Stimulated activated effector memory CD8-positive, alpha-beta T cell treated with anti-CD3 and anti-CD28 coated beads, Interleukin-12 subunit alpha, Interleukin-12 subunit beta, amount 100 ng/mL, for 72 hours (primary cell): ENCODE measurements at regions not wholly inside any gene's neighbourhood (a gene's known extent, or its start where the extent isn't known, plus 50 kb on each side); places are given as distances from the start of the nearest gene placed in this dataset.

Experiments used
- ATAC-seq: fragments of 150-1000 bp; cut with Tn5 transposase; 2 replicates; pipeline ENCODE4 v1.10.0; 2021
- DNase-seq, 2 donors: peaks; one replicate each; pipeline ENCODE4 v3.0.0; 2021 to 2022; ENCODE audit warnings: low spot score in 2 of 2
- H3K27ac Mint-ChIP-seq: one replicate; pipeline ENCODE4 v1.8.0; 2022; ENCODE audit warnings: mild to moderate bottlenecking, mixed read lengths
- H3K36me3 Mint-ChIP-seq: one replicate; pipeline ENCODE4 v1.8.0; 2022; ENCODE audit warnings: mild to moderate bottlenecking, mixed read lengths
- H3K4me1 Mint-ChIP-seq: one replicate; pipeline ENCODE4 v1.8.0; 2022; ENCODE audit warnings: mixed read lengths
- H3K4me3 Mint-ChIP-seq: one replicate; pipeline ENCODE4 v1.8.0; 2022; ENCODE audit warnings: mild to moderate bottlenecking, mixed read lengths
- H3K9me3 Mint-ChIP-seq: one replicate; pipeline ENCODE4 v1.8.0; 2022; ENCODE audit warnings: mixed read lengths

DNA sequence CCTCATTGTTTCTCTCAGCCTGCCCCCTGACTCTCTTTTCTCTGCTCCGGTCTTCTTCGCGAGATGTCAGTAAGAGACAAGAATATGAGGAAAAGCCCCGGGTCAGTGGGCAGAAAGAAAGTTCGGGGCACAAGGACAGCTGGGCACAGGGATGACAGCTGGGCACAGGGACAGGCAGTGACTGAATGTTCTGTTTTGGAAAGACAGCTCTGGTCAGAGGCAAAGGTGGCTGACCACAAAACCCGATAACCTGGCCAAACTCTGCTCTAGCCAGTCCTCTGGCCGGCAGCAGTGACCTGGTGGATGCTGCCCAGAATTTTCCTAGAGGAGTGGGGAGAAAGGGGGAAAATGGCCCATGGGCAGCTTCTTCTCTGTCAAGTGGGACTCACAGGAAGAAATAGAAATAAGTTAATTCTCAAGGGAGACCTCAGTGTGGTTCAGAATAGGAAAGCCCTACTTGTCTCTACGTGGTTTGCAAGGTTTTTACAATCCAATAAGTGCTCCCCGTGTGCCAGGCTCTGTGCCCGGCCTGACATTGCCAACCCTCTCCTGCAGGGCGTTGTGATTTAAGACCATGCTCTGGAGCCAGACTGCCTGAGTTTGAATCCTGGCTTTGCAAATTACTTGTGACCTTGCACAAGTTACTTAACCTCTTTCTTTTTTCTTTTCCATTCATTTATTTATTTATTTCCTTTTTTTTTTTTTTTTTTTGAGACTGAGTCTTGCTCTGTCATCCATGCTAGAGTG is 110.6 kb upstream of the ZNF716 start:
- Mint-ChIP-seq H3K9me3 (peaks cover 20% of the 10 kb centered on the region), H3K4me1 (no peaks in the 10 kb centered on the region), H3K36me3 (no peaks in the 10 kb centered on the region), H3K27ac (no peak overlapping the region), H3K4me3 (no peak overlapping the region)
- DNase-seq, result no peak
- ATAC-seq, result no peak

DNA sequence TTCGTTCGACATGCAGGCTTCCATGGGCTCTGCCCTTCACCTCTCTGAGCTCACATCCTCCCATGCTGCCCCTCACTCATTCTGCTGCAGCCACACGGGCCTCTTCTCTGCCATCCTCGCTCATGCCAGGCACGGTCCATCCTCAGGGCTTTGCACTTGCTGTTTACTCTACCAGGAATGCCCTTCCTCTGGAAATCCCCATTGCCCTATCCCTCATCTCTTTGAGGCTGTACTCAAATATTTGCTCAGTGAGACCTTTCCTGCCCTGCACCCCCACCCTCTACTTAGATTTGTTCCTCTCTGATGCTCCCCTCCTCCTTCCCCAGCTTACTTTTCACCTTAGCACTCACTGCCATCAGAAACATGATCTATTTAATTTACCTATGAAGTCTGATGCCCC is 107.0 kb upstream of the ZNF716 start:
- ATAC-seq (no peak), DNase-seq (no peak)
- Mint-ChIP-seq H3K4me1 (no peaks in the 10 kb centered on the region), H3K9me3 (peaks cover 19% of the 10 kb centered on the region), H3K4me3 (no peak overlapping the region), H3K36me3 (no peaks in the 10 kb centered on the region), H3K27ac (no peak overlapping the region)

DNA sequence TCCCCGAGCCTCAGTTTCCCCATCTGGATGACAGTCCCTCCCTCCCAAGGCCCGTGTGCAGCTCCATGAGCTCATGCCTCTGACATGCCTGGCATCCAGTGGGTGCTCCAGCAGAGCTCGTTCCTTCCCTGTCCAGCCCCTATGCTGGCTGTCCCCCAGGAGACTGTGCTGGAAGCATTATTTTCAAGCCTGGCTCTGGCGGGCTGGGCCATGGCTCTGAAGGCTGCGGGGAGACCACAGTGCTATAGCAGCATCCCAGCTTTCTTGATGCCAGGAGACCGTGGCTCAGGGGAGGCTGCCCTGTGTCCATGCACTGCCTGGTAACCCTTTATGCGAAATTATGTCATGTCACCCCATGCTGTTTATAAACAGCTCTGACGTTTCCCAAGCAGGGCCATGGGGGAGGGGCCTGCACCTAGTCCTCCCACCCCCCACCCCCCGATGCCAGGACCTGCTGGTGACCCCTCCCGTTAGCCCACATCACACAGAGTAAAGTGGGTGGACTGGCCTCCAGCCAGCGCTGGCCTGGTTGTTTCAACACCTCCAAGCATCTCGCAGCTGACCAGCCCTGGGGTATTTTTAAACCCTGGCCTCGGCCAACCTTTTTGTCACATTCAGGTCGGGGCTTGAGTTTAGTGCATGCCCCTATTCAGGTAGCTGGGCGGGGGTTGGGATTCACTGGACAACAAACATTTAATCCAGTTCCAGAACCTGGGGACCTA is 105.9 kb upstream of the ZNF716 start:
- DNase-seq, result no peak
- Mint-ChIP-seq H3K27ac (no peak overlapping the region), H3K4me1 (no peaks in the 10 kb centered on the region), H3K9me3 (peaks cover 16% of the 10 kb centered on the region), H3K36me3 (no peaks in the 10 kb centered on the region), H3K4me3 (no peak overlapping the region)
- ATAC-seq, result no peak

DNA sequence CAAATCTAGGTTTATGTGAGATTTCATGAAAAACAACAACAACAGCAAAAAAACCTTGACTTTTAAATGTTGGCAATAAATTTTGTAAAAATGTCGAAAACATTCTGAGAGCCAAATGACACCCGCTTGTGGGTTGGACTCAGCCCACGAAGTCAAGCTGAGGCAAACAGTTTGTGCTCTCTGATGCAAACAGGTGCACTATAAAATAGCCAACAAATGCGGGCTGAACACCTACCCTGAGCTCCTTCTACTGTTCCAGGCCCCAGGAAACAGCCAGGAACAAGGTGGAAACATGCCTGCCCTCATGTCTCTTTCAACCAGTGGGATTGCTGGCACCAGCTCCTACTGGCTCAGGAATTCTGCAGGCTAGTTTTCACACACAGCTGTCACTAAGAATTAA is 105.0 kb upstream of the ZNF716 start:
- Mint-ChIP-seq H3K4me3 (no peak overlapping the region), H3K9me3 (peaks cover 18% of the 10 kb centered on the region), H3K4me1 (no peaks in the 10 kb centered on the region), H3K36me3 (no peaks in the 10 kb centered on the region), H3K27ac (no peak overlapping the region)
- DNase-seq (no peak), ATAC-seq (no peak)

DNA sequence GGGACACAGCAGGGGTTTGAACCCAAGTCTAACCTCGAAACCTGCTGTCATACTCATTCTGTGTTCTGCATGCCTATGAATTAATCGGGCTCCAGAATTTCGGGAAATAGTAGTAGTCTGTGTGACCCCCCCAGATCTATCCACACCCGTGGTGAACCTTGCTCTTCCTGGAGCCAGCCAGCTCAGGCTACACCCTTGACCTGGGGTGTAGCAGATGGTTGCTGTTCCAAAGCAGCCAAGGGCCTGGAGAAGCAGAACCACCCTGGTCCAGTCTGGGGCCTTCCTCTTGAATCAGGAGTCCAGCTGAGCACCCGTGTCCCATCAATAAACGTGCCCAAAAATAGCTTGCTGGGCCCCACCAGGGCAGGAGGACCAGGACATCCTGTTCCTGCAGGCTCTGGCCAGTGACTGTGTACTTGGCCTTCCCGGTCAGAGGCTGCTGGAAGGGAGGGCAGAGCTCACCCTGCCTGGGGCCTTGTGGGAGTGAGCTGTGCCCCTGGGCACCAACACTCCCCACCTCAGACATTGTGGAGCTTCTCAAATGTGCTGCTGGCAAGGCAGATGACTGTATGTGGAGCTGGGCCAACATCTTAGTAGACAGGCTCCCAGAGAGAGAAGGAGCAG is 101.2 kb upstream of the ZNF716 start:
- H3K4me1 Mint-ChIP-seq, result peaks cover 6% of the 10 kb centered on the region
- no peak overlapping the region for H3K27ac Mint-ChIP-seq
- DNase-seq (no peak), ATAC-seq (no peak)
- H3K9me3 Mint-ChIP-seq, result peaks cover 15% of the 10 kb centered on the region
- no peak overlapping the region for H3K4me3 Mint-ChIP-seq
- no peaks in the 10 kb centered on the region for H3K36me3 Mint-ChIP-seq

DNA sequence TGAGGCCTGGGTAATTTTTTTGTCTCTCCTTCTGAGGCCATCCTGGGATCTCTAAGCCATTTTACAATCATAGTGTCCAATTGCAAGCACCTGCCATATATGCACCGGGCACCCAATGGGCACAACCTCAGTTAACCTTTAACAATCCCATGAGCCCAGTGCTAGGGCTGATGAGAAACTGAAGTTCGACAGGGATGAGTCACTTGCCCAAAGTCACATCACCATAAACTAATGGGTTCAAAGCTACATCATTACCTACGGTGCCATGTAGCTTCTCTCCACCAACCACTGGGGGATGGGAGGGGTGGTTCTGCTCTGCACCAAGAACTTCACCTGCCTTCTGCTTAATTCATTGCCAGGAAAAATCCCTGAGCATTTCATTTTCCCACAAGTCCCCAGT is 95.8 kb upstream of the ZNF716 start:
- DNase-seq (no peak), ATAC-seq (no peak)
- H3K36me3 Mint-ChIP-seq, result no peaks in the 10 kb centered on the region
- H3K27ac Mint-ChIP-seq, result no peak overlapping the region
- peaks cover 25% of the 10 kb centered on the region for H3K9me3 Mint-ChIP-seq
- peaks cover 6% of the 10 kb centered on the region for H3K4me1 Mint-ChIP-seq
- H3K4me3 Mint-ChIP-seq, result no peak overlapping the region

DNA sequence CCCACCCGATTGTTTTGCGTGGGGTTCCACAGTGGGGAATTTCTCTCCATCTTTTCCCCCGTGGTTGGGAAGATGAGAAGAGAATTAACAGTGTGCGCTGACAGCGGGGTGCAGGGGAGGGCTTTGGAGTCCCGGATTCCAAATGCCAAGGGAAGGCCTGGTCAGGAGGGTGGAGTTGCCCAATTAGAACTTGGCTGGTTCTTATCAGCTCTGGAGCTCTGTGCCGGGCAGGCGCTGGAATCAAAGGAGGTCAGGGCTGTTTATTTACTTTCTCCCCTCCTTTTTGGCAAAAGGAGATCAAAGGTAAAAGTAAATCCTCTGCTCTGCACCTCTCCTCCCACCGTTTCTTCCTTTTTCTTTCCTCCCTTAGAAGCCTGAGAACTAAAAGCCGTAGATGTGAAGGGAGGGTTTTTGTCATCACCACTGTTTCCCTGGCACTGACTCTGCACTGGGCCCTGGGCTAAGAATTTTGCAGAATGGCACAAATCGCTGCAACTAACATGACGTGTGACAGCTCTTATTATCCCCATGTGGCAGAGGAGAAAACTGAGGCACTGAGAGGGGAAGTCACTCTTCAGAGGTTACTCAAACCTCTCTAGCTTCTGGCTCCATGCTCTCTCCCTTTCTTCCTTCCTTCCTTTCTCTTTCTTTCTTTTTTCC is 95.2 kb upstream of the ZNF716 start:
- Mint-ChIP-seq H3K9me3 (peaks cover 26% of the 10 kb centered on the region), H3K4me3 (no peak overlapping the region), H3K27ac (no peak overlapping the region), H3K36me3 (no peaks in the 10 kb centered on the region), H3K4me1 (peaks cover 6% of the 10 kb centered on the region)
- no peak for DNase-seq
- ATAC-seq, result no peak

DNA sequence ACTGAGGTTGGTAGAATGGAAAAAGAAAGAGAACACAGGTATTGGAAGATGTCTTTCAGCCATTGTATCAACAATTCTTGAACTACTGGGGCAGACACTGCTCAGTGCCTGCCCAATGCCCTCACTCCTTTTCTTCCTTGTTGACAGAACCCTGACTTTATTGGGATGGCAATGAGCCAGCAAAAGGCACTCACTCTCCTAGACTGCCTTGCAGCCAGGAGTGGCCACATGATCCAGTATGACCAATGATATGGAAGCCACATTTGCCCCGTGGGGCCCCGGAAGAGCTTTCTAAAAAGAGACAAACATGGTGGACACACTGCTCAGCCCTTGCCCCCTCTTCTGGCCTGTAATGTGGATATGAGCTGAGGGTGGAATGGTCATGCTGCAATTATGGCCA is 88.6 kb upstream of the ZNF716 start:
- no peak overlapping the region for H3K4me3 Mint-ChIP-seq
- no peaks in the 10 kb centered on the region for H3K4me1 Mint-ChIP-seq
- H3K27ac Mint-ChIP-seq, result no peak overlapping the region
- no peaks in the 10 kb centered on the region for H3K36me3 Mint-ChIP-seq
- DNase-seq (no peak), ATAC-seq (no peak)
- peaks cover 31% of the 10 kb centered on the region for H3K9me3 Mint-ChIP-seq

DNA sequence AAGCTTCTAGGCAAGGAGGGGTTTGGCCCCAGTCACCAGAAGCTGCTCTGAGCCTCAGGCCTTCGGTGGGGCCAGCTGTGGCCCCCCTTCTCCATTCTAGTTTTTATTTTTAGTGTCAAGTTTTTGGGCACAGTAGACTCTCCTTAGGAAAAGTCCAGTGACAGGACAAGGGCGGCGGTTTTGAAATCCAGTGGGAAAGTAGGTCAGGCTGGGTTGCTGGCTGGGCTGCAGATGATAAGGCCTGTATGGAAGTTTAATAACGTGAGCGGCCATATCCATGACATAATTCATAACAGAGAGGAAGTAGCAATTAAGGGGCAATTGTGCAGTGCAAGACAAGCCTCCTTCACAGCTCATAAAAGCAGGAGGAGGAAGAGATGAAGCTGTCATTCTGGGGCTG is 87.1 kb upstream of the ZNF716 start:
- H3K4me1 Mint-ChIP-seq, result no peaks in the 10 kb centered on the region
- DNase-seq (no peak), ATAC-seq (no peak)
- H3K27ac Mint-ChIP-seq, result no peak overlapping the region
- H3K36me3 Mint-ChIP-seq, result no peaks in the 10 kb centered on the region
- H3K9me3 Mint-ChIP-seq, result peaks cover 31% of the 10 kb centered on the region
- H3K4me3 Mint-ChIP-seq, result no peak overlapping the region

DNA sequence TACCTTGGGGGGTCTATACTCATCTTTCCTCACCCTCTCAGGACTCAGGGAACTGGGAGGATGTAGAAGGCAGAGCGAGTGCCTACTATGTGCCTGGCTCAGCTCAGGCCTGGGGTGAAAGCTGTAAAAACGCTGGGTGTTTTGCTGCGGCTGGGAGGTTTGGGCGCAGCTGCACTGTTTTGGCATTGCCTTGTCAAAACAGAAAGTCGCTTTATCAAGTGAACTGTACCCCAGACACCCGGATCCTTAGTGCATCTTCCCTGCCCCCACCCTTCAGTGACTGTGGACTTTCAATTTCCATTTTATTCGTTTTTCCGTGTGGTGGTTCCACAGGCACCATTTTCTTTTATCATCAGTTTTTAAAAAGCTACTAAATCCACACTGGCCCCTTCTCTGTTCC is 86.7 kb upstream of the ZNF716 start:
- H3K9me3 Mint-ChIP-seq, result peaks cover 31% of the 10 kb centered on the region
- DNase-seq (no peak), ATAC-seq (no peak)
- H3K36me3 Mint-ChIP-seq, result no peaks in the 10 kb centered on the region
- no peak overlapping the region for H3K27ac Mint-ChIP-seq
- H3K4me3 Mint-ChIP-seq, result no peak overlapping the region
- no peaks in the 10 kb centered on the region for H3K4me1 Mint-ChIP-seq

DNA sequence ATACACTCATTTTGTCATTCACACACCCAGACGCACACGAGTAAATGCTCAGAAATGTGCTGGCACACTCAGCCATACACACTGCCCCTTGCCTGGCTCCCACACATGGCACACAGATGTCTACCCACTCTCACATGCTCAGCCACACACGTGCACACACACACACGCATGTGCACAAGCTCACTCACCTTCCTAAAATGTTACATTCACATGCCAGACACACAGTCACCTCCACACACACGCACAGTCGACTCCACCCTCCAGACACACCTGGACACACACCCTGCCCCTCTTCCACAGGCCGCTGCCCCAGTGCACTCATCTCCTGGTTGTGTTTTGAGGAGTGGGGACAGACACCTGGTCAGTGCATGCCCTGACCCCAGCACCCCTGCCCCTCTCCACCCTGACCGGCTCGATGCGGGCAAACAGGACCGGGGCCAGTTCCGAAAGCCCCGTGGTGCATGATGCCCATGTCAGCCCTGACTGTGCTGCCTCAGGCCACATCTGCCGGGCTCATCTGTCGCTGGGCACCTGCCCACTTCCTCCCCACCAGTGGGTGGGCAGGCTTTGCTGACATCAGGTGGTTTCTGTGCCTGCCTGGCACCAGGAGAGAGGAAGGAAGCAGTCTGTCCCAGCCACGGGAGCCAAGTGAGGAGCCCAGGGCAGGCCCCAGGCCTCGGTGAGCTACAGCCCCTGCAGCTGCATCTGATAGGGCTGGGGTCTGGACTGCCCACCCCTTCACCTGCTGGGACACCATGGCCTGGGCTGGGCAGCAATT is 84.9 kb upstream of the ZNF716 start:
- DNase-seq (no peak), ATAC-seq (no peak)
- H3K9me3 Mint-ChIP-seq, result peaks cover 31% of the 10 kb centered on the region
- no peaks in the 10 kb centered on the region for H3K36me3 Mint-ChIP-seq
- H3K4me1 Mint-ChIP-seq, result no peaks in the 10 kb centered on the region
- no peak overlapping the region for H3K27ac Mint-ChIP-seq
- no peak overlapping the region for H3K4me3 Mint-ChIP-seq

DNA sequence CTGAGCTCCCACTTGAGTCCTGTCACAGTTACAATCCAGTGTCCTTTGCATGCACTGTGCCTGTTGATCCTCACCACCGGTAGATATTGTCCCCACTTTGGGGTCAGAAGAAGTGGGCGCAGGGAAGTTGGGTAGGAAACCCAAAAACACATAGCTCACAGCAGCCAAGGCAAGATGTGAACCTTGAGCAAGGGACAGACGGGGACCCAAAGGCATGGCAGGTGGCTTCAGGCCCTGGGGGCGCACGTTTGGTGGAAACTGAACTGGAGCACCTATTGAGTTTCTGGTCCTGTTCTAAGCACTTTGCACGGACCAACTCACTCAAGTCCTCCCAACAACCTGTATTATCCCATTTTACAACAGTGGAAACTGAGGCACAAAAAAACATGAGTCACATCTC is 82.8 kb upstream of the ZNF716 start:
- no peaks in the 10 kb centered on the region for H3K36me3 Mint-ChIP-seq
- H3K27ac Mint-ChIP-seq, result no peak overlapping the region

DNA sequence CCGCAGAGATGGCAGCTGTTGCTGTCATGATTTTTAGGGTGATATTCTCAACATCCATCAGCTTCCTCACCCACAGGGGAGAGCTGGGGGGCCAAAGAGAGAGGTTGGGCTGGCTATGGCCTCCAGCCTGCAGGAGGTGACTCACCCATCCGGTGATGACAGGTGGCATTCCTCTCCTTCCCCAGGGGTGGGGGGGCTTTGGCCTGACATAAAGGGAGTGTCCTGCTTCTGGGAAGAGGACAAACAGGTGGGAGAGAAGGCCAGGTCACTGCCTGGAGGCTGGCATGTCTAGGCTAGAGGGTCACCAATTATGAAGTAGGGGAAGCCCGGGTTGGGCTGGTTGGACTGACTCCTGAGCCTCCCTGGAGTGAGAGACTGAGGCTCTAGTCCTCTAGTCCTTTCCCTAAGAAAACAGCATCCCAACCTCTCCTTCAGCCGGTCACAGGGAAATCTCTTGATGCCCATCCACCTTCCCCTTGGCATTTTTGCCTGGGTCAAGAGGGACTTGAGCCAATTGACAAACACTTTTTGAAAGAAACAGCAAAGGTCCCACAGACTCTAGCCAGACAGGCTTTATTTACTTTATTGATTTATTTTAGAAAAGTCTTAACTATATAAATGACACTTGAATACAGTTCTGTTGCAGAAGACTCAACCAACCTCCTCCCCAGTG is 79.8 kb upstream of the ZNF716 start:
- no peak for DNase-seq
- ATAC-seq, result no peak
- H3K4me3 Mint-ChIP-seq, result no peak overlapping the region
- no peaks in the 10 kb centered on the region for H3K36me3 Mint-ChIP-seq
- peaks cover 31% of the 10 kb centered on the region for H3K9me3 Mint-ChIP-seq
- H3K27ac Mint-ChIP-seq, result no peak overlapping the region
- H3K4me1 Mint-ChIP-seq, result no peaks in the 10 kb centered on the region

More for the DNA sequence above, 82.8 kb upstream of the ZNF716 start:
- ATAC-seq (no peak), DNase-seq (no peak)
- no peaks in the 10 kb centered on the region for H3K4me1 Mint-ChIP-seq
- H3K4me3 Mint-ChIP-seq, result no peak overlapping the region
- peaks cover 23% of the 10 kb centered on the region for H3K9me3 Mint-ChIP-seq

DNA sequence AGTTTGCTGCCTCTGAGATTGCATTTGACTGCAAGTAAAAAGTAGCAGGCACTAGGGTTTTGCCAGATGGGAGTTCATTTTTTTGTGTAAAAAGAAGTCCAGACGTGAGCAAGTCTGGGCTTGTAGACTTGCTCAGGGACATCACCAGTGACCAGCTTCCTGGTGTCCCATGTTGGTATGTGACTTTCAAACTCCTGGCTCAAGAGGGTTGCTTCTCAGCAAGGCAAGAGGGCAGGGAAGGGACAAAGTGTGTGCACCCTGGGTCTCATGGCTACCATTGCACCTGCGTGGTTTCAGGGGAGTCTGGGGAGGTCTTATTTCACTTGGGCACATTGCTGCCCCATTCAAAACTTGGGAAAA is 79.3 kb upstream of the ZNF716 start:
- H3K27ac Mint-ChIP-seq, result no peak overlapping the region
- H3K9me3 Mint-ChIP-seq, result peaks cover 31% of the 10 kb centered on the region
- H3K36me3 Mint-ChIP-seq, result no peaks in the 10 kb centered on the region
- DNase-seq (no peak), ATAC-seq (no peak)
- H3K4me1 Mint-ChIP-seq, result no peaks in the 10 kb centered on the region
- H3K4me3 Mint-ChIP-seq, result no peak overlapping the region

DNA sequence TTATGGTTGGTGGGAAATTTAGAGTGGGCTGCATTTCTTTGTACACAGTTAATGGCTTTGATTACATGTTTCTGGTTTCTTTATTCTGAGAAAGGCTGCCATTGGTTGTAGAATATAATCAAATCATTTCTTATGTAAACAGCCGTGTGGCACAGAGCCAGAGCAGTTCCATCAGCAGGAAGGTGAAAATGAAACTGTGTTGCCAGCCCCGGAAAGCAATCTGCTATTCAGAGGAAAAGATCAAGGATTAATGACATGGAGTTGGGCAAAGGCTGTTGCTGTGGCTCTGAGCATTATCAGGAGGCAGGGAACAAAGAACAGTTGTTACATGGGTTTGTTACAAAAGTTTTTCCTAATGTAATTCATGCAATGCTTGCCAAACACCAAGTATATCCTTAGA is 74.2 kb upstream of the ZNF716 start:
- DNase-seq, result no peak
- Mint-ChIP-seq H3K9me3 (peaks cover 26% of the 10 kb centered on the region), H3K27ac (no peak overlapping the region), H3K36me3 (no peaks in the 10 kb centered on the region), H3K4me3 (no peak overlapping the region), H3K4me1 (no peaks in the 10 kb centered on the region)
- no peak for ATAC-seq
